ENCODE measurements at regions not wholly inside any gene's neighbourhood (a gene's known extent, or its start where the extent isn't known, plus 50 kb on each side); places are given as distances from the start of the nearest gene placed in this dataset.

- H3K9me3 ChIP-seq (ENCODE audit: control insufficient read depth, low read length) = no peaks in the 10 kb centered on the region
- peaks cover 0 to 6% of the 10 kb centered on the region in 2 experiments for H3K27me3 ChIP-seq (ENCODE audit: control insufficient read depth in 1 of 2, insufficient read depth in 1 of 2, low read length in 2 of 2)
- no peak overlapping the region for H4K8ac ChIP-seq (ENCODE audit: low read length)
- H3K4me2 ChIP-seq (ENCODE audit: low read length, poor library complexity, severe bottlenecking) = no peak overlapping the region
- no peak overlapping the region for H3K23ac ChIP-seq (ENCODE audit: low read length in 2 of 2)
- H3K18ac ChIP-seq (ENCODE audit: low read depth in 1 of 2, low read length in 2 of 2) = no peak overlapping the region
- no peak overlapping the region for H2BK120ac ChIP-seq (ENCODE audit: low read depth, low read length)
- H4K91ac ChIP-seq (ENCODE audit: low read length) = no peak overlapping the region
- H3K27ac ChIP-seq (ENCODE audit: low read length, poor library complexity, severe bottlenecking) = no peak overlapping the region
- H3K79me1 ChIP-seq (replicated peaks; ENCODE audit: low read length, poor library complexity, severe bottlenecking) = no peaks in the 10 kb centered on the region
- DNase-seq = no peak
- no peak overlapping the region for H2BK15ac ChIP-seq (ENCODE audit: low read depth, poor library complexity, severe bottlenecking)
- H2AK5ac ChIP-seq (ENCODE audit: low read length, severe bottlenecking) = no peak overlapping the region
- H3K14ac ChIP-seq (ENCODE audit: low read length in 2 of 2) = no peak overlapping the region
- no peak overlapping the region for H3K4me3 ChIP-seq (ENCODE audit: insufficient read depth in 1 of 2, low read depth in 1 of 2, low read length in 2 of 2)
- H3K4ac ChIP-seq (ENCODE audit: low read depth in 1 of 2, low read length in 2 of 2) = no peak overlapping the region
- no peaks in the 10 kb centered on the region for H3K36me3 ChIP-seq (ENCODE audit: control insufficient read depth in 1 of 2, insufficient read depth in 2 of 2, low read depth in 1 of 2, low read length in 2 of 2)
- H2BK12ac ChIP-seq (ENCODE audit: low read length in 2 of 2) = no peak overlapping the region
- H3K9ac ChIP-seq (ENCODE audit: low read length) = no peak overlapping the region
- H2BK5ac ChIP-seq (ENCODE audit: low read depth, low read length, poor library complexity, severe bottlenecking) = no peak overlapping the region
- H3K4me1 ChIP-seq (ENCODE audit: control insufficient read depth, insufficient read depth, low read depth, low read length) = no peaks in the 10 kb centered on the region
- no peak overlapping the region for H2AFZ ChIP-seq (ENCODE audit: low read depth, low read length)
- 80% methylated on average over 2 of the region's 2 CpGs for WGBS
Observed at GRCh38 chr20:54710341-54710740, 234.9 kb downstream of the DOK5 start.

- no peak overlapping the region for H2BK15ac ChIP-seq (ENCODE audit: low read depth, poor library complexity, severe bottlenecking)
- H3K4ac ChIP-seq (ENCODE audit: low read depth in 1 of 2, low read length in 2 of 2) = no peak overlapping the region
- no peak overlapping the region for H4K8ac ChIP-seq (ENCODE audit: low read length)
- no peaks in the 10 kb centered on the region for H3K4me1 ChIP-seq (ENCODE audit: control insufficient read depth, insufficient read depth, low read depth, low read length)
- H2BK5ac ChIP-seq (ENCODE audit: low read depth, low read length, poor library complexity, severe bottlenecking) = no peak overlapping the region
- no peak overlapping the region for H3K4me3 ChIP-seq (ENCODE audit: insufficient read depth in 1 of 2, low read depth in 1 of 2, low read length in 2 of 2)
- no peak overlapping the region for H2AFZ ChIP-seq (ENCODE audit: low read depth, low read length)
- H3K9ac ChIP-seq (ENCODE audit: low read length) = no peak overlapping the region
- no peak overlapping the region for H3K14ac ChIP-seq (ENCODE audit: low read length in 2 of 2)
- no peak overlapping the region for H3K23ac ChIP-seq (ENCODE audit: low read length in 2 of 2)
- H3K4me2 ChIP-seq (ENCODE audit: low read length, poor library complexity, severe bottlenecking) = no peak overlapping the region
- H2BK120ac ChIP-seq (ENCODE audit: low read depth, low read length) = no peak overlapping the region
- no peak overlapping the region for H4K91ac ChIP-seq (ENCODE audit: low read length)
- H2AK5ac ChIP-seq (ENCODE audit: low read length, severe bottlenecking) = no peak overlapping the region
- no peak overlapping the region for H2BK12ac ChIP-seq (ENCODE audit: low read length in 2 of 2)
- H3K27ac ChIP-seq (ENCODE audit: low read length, poor library complexity, severe bottlenecking) = no peak overlapping the region
- no peak for DNase-seq
- H3K36me3 ChIP-seq (ENCODE audit: control insufficient read depth in 1 of 2, insufficient read depth in 2 of 2, low read depth in 1 of 2, low read length in 2 of 2) = no peaks in the 10 kb centered on the region
- no peaks in the 10 kb centered on the region for H3K9me3 ChIP-seq (ENCODE audit: control insufficient read depth, low read length)
- H3K79me1 ChIP-seq (replicated peaks; ENCODE audit: low read length, poor library complexity, severe bottlenecking) = no peaks in the 10 kb centered on the region
- peaks cover 0 to 6% of the 10 kb centered on the region in 2 experiments for H3K27me3 ChIP-seq (ENCODE audit: control insufficient read depth in 1 of 2, insufficient read depth in 1 of 2, low read length in 2 of 2)
- no peak overlapping the region for H3K18ac ChIP-seq (ENCODE audit: low read depth in 1 of 2, low read length in 2 of 2)
Observed at GRCh38 chr20:54708229-54708628, 232.8 kb downstream of the DOK5 start.

GRCh38 chr20:54707801-54708200, 232.4 kb downstream of the DOK5 start:
- Histone ChIP-seq H2AK5ac (ENCODE audit: low read length, severe bottlenecking) (no peak overlapping the region), H3K4me2 (ENCODE audit: low read length, poor library complexity, severe bottlenecking) (no peak overlapping the region), H3K27ac (ENCODE audit: low read length, poor library complexity, severe bottlenecking) (no peak overlapping the region), H3K9ac (ENCODE audit: low read length) (no peak overlapping the region), H2BK5ac (ENCODE audit: low read depth, low read length, poor library complexity, severe bottlenecking) (no peak overlapping the region), H3K36me3 (ENCODE audit: control insufficient read depth in 1 of 2, insufficient read depth in 2 of 2, low read depth in 1 of 2, low read length in 2 of 2) (no peaks in the 10 kb centered on the region), H2BK15ac (ENCODE audit: low read depth, poor library complexity, severe bottlenecking) (no peak overlapping the region), H3K4me3 (ENCODE audit: insufficient read depth in 1 of 2, low read depth in 1 of 2, low read length in 2 of 2) (no peak overlapping the region), H4K91ac (ENCODE audit: low read length) (no peak overlapping the region), H2AFZ (ENCODE audit: low read depth, low read length) (no peak overlapping the region), H3K18ac (ENCODE audit: low read depth in 1 of 2, low read length in 2 of 2) (no peak overlapping the region), H3K27me3 (ENCODE audit: control insufficient read depth in 1 of 2, insufficient read depth in 1 of 2, low read length in 2 of 2) (peaks cover 0 to 6% of the 10 kb centered on the region in 2 experiments), H3K4me1 (ENCODE audit: control insufficient read depth, insufficient read depth, low read depth, low read length) (no peaks in the 10 kb centered on the region), H3K14ac (ENCODE audit: low read length in 2 of 2) (no peak overlapping the region), H3K79me1 (replicated peaks; ENCODE audit: low read length, poor library complexity, severe bottlenecking) (no peaks in the 10 kb centered on the region), H4K8ac (ENCODE audit: low read length) (no peak overlapping the region), H2BK120ac (ENCODE audit: low read depth, low read length) (no peak overlapping the region), H3K4ac (ENCODE audit: low read depth in 1 of 2, low read length in 2 of 2) (no peak overlapping the region), H2BK12ac (ENCODE audit: low read length in 2 of 2) (no peak overlapping the region), H3K23ac (ENCODE audit: low read length in 2 of 2) (no peak overlapping the region), H3K9me3 (ENCODE audit: control insufficient read depth, low read length) (no peaks in the 10 kb centered on the region)
- WGBS = no CpG with 5 or more reads among the region's 1 CpG
- DNase-seq = no peak

- Histone ChIP-seq H3K23ac (ENCODE audit: low read length in 2 of 2) (no peak overlapping the region), H3K9me3 (ENCODE audit: control insufficient read depth, low read length) (no peaks in the 10 kb centered on the region), H3K14ac (ENCODE audit: low read length in 2 of 2) (no peak overlapping the region), H3K4me1 (ENCODE audit: control insufficient read depth, insufficient read depth, low read depth, low read length) (no peaks in the 10 kb centered on the region), H3K27ac (ENCODE audit: low read length, poor library complexity, severe bottlenecking) (no peak overlapping the region), H3K4me2 (ENCODE audit: low read length, poor library complexity, severe bottlenecking) (no peak overlapping the region), H3K4ac (ENCODE audit: low read depth in 1 of 2, low read length in 2 of 2) (no peak overlapping the region), H3K36me3 (ENCODE audit: control insufficient read depth in 1 of 2, insufficient read depth in 2 of 2, low read depth in 1 of 2, low read length in 2 of 2) (no peaks in the 10 kb centered on the region), H3K4me3 (ENCODE audit: insufficient read depth in 1 of 2, low read depth in 1 of 2, low read length in 2 of 2) (no peak overlapping the region), H2BK12ac (ENCODE audit: low read length in 2 of 2) (no peak overlapping the region), H4K91ac (ENCODE audit: low read length) (no peak overlapping the region), H2AK5ac (ENCODE audit: low read length, severe bottlenecking) (no peak overlapping the region), H4K8ac (ENCODE audit: low read length) (no peak overlapping the region), H3K9ac (ENCODE audit: low read length) (no peak overlapping the region), H2BK15ac (ENCODE audit: low read depth, poor library complexity, severe bottlenecking) (no peak overlapping the region), H2AFZ (ENCODE audit: low read depth, low read length) (no peak overlapping the region), H2BK5ac (ENCODE audit: low read depth, low read length, poor library complexity, severe bottlenecking) (no peak overlapping the region), H3K18ac (ENCODE audit: low read depth in 1 of 2, low read length in 2 of 2) (no peak overlapping the region), H2BK120ac (ENCODE audit: low read depth, low read length) (no peak overlapping the region), H3K27me3 (ENCODE audit: control insufficient read depth in 1 of 2, insufficient read depth in 1 of 2, low read length in 2 of 2) (peaks cover 0 to 3% of the 10 kb centered on the region in 2 experiments), H3K79me1 (replicated peaks; ENCODE audit: low read length, poor library complexity, severe bottlenecking) (no peaks in the 10 kb centered on the region)
- no peak for DNase-seq
- WGBS = no CpG with 5 or more reads among the region's 4 CpGs
Observed at GRCh38 chr20:54706581-54706980, 231.2 kb downstream of the DOK5 start.

All from mesenchymal stem cell (in vitro differentiated cells and primary cell).